Activated CD4-positive, alpha-beta T cell treated with anti-CD3 and anti-CD28 coated beads, Interleukin-2, amount 10 ng/mL, durations not matched to agents 24 days and 14 days (primary cell): ENCODE measurements at regions not wholly inside any gene's neighbourhood (a gene's known extent, or its start where the extent isn't known, plus 50 kb on each side); places are given as distances from the start of the nearest gene placed in this dataset.

Source experiments
- DNase-seq: peaks from one replicate; pipeline ENCODE4 v3.0.0; 2022
- H3K27ac Mint-ChIP-seq: one replicate; pipeline ENCODE4 v1.8.0; 2022; ENCODE audit warnings: mild to moderate bottlenecking, mixed read lengths
- H3K27me3 Mint-ChIP-seq: one replicate; pipeline ENCODE4 v1.8.0; 2022; ENCODE audit warnings: mixed read lengths
- H3K36me3 Mint-ChIP-seq: one replicate; pipeline ENCODE4 v1.8.0; 2022; ENCODE audit warnings: low read depth, mild to moderate bottlenecking, mixed read lengths
- H3K4me1 Mint-ChIP-seq: one replicate; pipeline ENCODE4 v1.8.0; 2021; ENCODE audit warnings: mixed read lengths
- H3K4me3 Mint-ChIP-seq: one replicate; pipeline ENCODE4 v1.8.0; 2022; ENCODE audit warnings: mild to moderate bottlenecking, moderate library complexity, mixed read lengths
- H3K9me3 Mint-ChIP-seq: one replicate; pipeline ENCODE4 v1.8.0; 2021; ENCODE audit warnings: mixed read lengths
- intact Hi-C: fragments of 100-400 bp; cut with micrococcal nuclease; formaldehyde crosslinking; loops from one replicate; pipeline ENCODE4 v1.15.1; 2023

GRCh38 chr5:168186289-168187074, 105.0 kb upstream of the WWC1 start:
- Mint-ChIP-seq H3K9me3 (no peaks in the 10 kb centered on the region), H3K4me3 (no peak overlapping the region), H3K27ac (no peak overlapping the region), H3K36me3 (no peaks in the 10 kb centered on the region), H3K4me1 (no peaks in the 10 kb centered on the region), H3K27me3 (no peaks in the 10 kb centered on the region)
- intact Hi-C loops = no loop called here
- DNase-seq = no peak

- intact Hi-C loops = no loop called here
- no peaks in the 10 kb centered on the region for H3K36me3 Mint-ChIP-seq
- no peaks in the 10 kb centered on the region for H3K27me3 Mint-ChIP-seq
- H3K27ac Mint-ChIP-seq = no peak overlapping the region
- no peaks in the 10 kb centered on the region for H3K9me3 Mint-ChIP-seq
- DNase-seq = no peak
- no peak overlapping the region for H3K4me3 Mint-ChIP-seq
- no peaks in the 10 kb centered on the region for H3K4me1 Mint-ChIP-seq
Measured at GRCh38 chr5:168187614-168188013, 103.8 kb upstream of the WWC1 start.

- H3K4me1 Mint-ChIP-seq = no peaks in the 10 kb centered on the region
- no peak for DNase-seq
- H3K4me3 Mint-ChIP-seq = no peak overlapping the region
- H3K27ac Mint-ChIP-seq = no peak overlapping the region
- intact Hi-C loops = no loop called here
- no peaks in the 10 kb centered on the region for H3K36me3 Mint-ChIP-seq
- no peaks in the 10 kb centered on the region for H3K9me3 Mint-ChIP-seq
- peaks cover 3% of the 10 kb centered on the region for H3K27me3 Mint-ChIP-seq
Measured at GRCh38 chr5:168188182-168188581, 103.3 kb upstream of the WWC1 start.

DNA sequence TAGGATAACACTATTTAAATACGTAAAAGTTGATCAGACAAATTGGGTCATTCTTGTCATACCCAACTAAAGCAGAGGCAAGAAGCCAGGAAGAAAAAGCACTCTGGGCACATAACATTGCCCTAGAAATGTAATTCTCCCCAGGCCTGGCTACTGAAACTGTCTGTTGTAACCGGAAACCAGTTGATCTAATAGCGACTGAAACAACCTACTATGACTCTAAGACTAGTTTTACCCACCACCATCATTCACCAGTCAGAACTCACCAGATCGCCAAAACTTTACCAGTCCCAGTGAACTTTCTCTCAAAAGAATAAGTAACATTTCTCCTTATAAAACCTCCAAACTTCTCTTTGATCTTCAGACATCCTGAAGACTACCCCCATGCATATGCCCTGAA, 99.3 kb upstream of the WWC1 start:
- Mint-ChIP-seq H3K27ac (no peak overlapping the region), H3K36me3 (no peaks in the 10 kb centered on the region), H3K4me3 (no peak overlapping the region), H3K27me3 (peaks cover 3% of the 10 kb centered on the region), H3K9me3 (no peaks in the 10 kb centered on the region), H3K4me1 (no peaks in the 10 kb centered on the region)
- intact Hi-C loops = no loop called here
- DNase-seq = no peak

GRCh38 chr5:168193493-168194250, 97.8 kb upstream of the WWC1 start:
- intact Hi-C loops = no loop called here
- Mint-ChIP-seq H3K4me1 (no peaks in the 10 kb centered on the region), H3K36me3 (no peaks in the 10 kb centered on the region), H3K4me3 (no peak overlapping the region), H3K9me3 (no peaks in the 10 kb centered on the region), H3K27ac (no peak overlapping the region), H3K27me3 (peaks cover 3% of the 10 kb centered on the region)
- DNase-seq = no peak

- Mint-ChIP-seq H3K27ac (no peak overlapping the region), H3K27me3 (peaks cover 3% of the 10 kb centered on the region), H3K36me3 (no peaks in the 10 kb centered on the region), H3K4me3 (no peak overlapping the region), H3K9me3 (no peaks in the 10 kb centered on the region), H3K4me1 (no peaks in the 10 kb centered on the region)
- intact Hi-C loops = no loop called here
- no peak for DNase-seq
Measured at GRCh38 chr5:168195110-168195509, 96.3 kb upstream of the WWC1 start.

DNA sequence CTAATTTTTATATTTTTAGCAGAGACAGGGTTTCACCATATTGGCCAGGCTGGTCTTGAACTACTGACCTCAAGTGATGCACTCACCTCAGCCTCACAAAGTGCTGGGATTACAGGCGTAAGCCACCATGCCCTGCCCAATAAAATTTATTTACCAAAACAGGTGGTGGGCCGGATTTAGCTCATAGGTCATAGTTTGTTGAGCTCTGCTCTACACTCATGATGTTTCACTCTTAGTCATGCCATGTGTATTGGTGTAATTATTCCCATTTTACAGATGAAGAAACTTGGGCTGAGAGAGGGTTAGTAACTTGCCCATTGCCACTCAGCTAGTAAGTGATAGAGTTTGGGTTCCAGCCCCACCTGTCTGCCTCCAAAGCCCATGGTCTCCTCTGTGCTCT, 93.1 kb upstream of the WWC1 start:
- DNase-seq = no peak
- H3K27ac Mint-ChIP-seq = no peak overlapping the region
- no peaks in the 10 kb centered on the region for H3K4me1 Mint-ChIP-seq
- intact Hi-C loops = no loop called here
- H3K27me3 Mint-ChIP-seq = no peaks in the 10 kb centered on the region
- no peak overlapping the region for H3K4me3 Mint-ChIP-seq
- H3K36me3 Mint-ChIP-seq = no peaks in the 10 kb centered on the region
- H3K9me3 Mint-ChIP-seq = no peaks in the 10 kb centered on the region

DNA sequence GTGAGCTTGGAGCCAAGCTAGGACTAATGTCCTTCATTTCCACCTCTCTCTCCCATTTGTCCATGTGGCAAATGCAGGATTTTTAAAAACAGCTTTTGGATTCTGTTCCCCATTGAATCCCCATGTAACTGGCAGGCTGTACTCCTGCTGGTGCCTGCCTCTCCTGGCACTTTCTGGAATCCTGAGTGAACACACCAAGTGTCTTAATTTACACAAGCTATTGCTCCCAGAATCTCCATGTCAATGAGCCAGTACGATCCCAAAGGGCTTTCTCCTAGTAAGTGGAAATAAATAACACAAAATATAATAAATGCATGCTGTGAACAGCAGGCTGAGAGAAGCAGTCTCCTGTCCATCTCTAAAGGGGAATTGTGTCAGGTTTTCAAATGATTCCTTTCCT, 88.4 kb upstream of the WWC1 start:
- DNase-seq = no peak
- no peaks in the 10 kb centered on the region for H3K9me3 Mint-ChIP-seq
- H3K36me3 Mint-ChIP-seq = no peaks in the 10 kb centered on the region
- intact Hi-C loops = no loop called here
- no peak overlapping the region for H3K27ac Mint-ChIP-seq
- H3K27me3 Mint-ChIP-seq = no peaks in the 10 kb centered on the region
- H3K4me1 Mint-ChIP-seq = no peaks in the 10 kb centered on the region
- no peak overlapping the region for H3K4me3 Mint-ChIP-seq

GRCh38 chr5:168204165-168204564, 87.3 kb upstream of the WWC1 start:
- H3K4me3 Mint-ChIP-seq = no peak overlapping the region
- intact Hi-C loops = no loop called here
- H3K36me3 Mint-ChIP-seq = no peaks in the 10 kb centered on the region
- no peak overlapping the region for H3K27ac Mint-ChIP-seq
- H3K9me3 Mint-ChIP-seq = no peaks in the 10 kb centered on the region
- no peak for DNase-seq
- H3K4me1 Mint-ChIP-seq = no peaks in the 10 kb centered on the region
- H3K27me3 Mint-ChIP-seq = no peaks in the 10 kb centered on the region

GRCh38 chr5:168207450-168208029, 83.9 kb upstream of the WWC1 start:
- no peak overlapping the region for H3K27ac Mint-ChIP-seq
- peaks cover 1% of the 10 kb centered on the region for H3K27me3 Mint-ChIP-seq
- intact Hi-C loops = no loop called here
- no peak for DNase-seq
- H3K9me3 Mint-ChIP-seq = no peaks in the 10 kb centered on the region
- H3K4me1 Mint-ChIP-seq = no peaks in the 10 kb centered on the region
- no peaks in the 10 kb centered on the region for H3K36me3 Mint-ChIP-seq
- H3K4me3 Mint-ChIP-seq = no peak overlapping the region

DNA sequence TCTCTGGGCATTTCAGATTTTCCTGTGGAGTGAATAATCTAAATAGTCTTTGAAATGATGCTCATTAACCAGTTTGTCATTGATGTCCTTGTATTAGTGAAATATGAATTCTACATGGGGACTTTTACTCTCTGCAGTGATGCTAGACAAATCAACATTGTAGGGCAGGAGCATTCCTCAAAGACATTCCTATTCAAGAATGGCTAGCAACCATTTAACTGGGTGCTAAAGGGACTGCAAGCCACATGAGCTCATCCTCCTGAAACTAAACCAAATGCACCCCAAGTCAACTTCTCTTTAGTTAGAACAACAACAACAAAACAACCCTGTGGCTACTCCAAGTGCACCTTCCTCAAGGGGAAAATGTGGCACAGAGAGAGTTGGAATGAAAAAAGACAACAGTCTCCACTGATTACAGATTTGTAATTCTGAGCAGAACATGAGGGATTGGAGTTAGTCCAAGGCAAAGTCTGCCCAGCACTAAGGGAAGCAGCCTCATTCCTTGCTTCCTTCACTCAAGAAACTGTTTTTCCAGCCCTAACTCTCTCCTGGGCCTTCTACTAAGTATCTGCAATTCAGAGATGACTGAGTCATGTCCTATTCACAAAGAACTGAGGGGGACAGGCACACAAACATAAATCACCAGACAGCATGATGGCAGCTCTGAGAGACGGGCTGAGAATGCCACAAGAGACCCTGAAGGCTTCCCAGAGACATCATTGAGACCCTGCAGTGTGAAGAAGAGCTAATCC, 82.0 kb upstream of the WWC1 start:
- H3K36me3 Mint-ChIP-seq = no peaks in the 10 kb centered on the region
- no peak overlapping the region for H3K27ac Mint-ChIP-seq
- H3K4me1 Mint-ChIP-seq = no peaks in the 10 kb centered on the region
- no peak for DNase-seq
- no peak overlapping the region for H3K4me3 Mint-ChIP-seq
- H3K9me3 Mint-ChIP-seq = no peaks in the 10 kb centered on the region
- peaks cover 5% of the 10 kb centered on the region for H3K27me3 Mint-ChIP-seq
- intact Hi-C loops = no loop called here

DNA sequence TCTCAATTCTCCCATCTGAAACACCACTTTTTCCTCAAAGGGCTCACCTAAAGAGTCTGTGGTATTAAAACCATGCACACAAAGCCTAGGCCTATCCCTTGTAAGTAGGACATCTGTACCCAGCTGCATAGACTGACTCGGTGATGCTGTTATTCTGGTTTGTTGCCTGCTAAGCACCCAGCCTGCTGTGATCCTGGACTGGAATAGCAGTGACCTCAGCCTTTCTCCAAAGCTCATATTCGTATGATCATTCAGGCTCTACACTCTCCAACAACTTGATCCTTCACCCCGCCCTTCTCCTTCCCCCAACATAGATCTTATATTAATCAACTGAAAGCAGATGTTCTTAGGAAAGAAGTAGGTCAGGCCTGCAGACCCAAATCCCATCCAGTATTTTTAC, 81.4 kb upstream of the WWC1 start:
- Mint-ChIP-seq H3K4me3 (no peak overlapping the region), H3K4me1 (no peaks in the 10 kb centered on the region), H3K27ac (no peak overlapping the region), H3K36me3 (no peaks in the 10 kb centered on the region), H3K9me3 (no peaks in the 10 kb centered on the region), H3K27me3 (peaks cover 5% of the 10 kb centered on the region)
- intact Hi-C loops = no loop called here
- DNase-seq = no peak

DNA sequence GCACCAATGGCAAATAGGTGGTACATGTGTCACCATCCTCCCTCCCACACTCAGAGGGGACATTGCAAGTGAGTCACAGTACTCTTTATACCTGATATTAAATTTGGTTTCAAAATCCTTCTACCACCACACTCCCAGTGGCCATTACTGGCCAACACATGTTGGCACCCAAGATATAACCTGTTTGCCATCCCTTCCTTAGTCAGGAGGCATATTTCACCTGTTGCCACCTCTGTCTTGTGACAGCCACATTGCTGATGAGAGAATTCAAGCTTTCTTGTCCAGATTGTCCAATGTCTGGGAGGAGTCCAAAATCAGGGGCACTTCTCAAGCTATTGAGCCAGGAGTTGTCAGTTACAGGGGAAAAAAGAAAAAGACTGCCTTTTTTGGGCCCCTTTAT, 80.2 kb upstream of the WWC1 start:
- Mint-ChIP-seq H3K9me3 (no peaks in the 10 kb centered on the region), H3K4me1 (no peaks in the 10 kb centered on the region), H3K27ac (no peak overlapping the region), H3K27me3 (peaks cover 5% of the 10 kb centered on the region), H3K36me3 (no peaks in the 10 kb centered on the region), H3K4me3 (no peak overlapping the region)
- intact Hi-C loops = no loop called here
- no peak for DNase-seq

GRCh38 chr5:168211936-168212335, 79.5 kb upstream of the WWC1 start:
- DNase-seq = no peak
- H3K36me3 Mint-ChIP-seq = no peaks in the 10 kb centered on the region
- H3K4me1 Mint-ChIP-seq = no peaks in the 10 kb centered on the region
- peaks cover 5% of the 10 kb centered on the region for H3K27me3 Mint-ChIP-seq
- no peak overlapping the region for H3K27ac Mint-ChIP-seq
- intact Hi-C loops = no loop called here
- H3K9me3 Mint-ChIP-seq = no peaks in the 10 kb centered on the region
- no peak overlapping the region for H3K4me3 Mint-ChIP-seq
